HG02981 (cell line): ENCODE measurements at regions not wholly inside any gene's neighbourhood (a gene's known extent, or its start where the extent isn't known, plus 50 kb on each side); places are given as distances from the start of the nearest gene placed in this dataset.

Experiments
- ATAC-seq: cut with Tn5 transposase; IDR thresholded peaks from one replicate; pipeline ENCODE4 v1.9.1; 2021; ENCODE audit warnings: mild to moderate bottlenecking, moderate library complexity; ENCODE audit not compliant: unreplicated experiment

DNA sequence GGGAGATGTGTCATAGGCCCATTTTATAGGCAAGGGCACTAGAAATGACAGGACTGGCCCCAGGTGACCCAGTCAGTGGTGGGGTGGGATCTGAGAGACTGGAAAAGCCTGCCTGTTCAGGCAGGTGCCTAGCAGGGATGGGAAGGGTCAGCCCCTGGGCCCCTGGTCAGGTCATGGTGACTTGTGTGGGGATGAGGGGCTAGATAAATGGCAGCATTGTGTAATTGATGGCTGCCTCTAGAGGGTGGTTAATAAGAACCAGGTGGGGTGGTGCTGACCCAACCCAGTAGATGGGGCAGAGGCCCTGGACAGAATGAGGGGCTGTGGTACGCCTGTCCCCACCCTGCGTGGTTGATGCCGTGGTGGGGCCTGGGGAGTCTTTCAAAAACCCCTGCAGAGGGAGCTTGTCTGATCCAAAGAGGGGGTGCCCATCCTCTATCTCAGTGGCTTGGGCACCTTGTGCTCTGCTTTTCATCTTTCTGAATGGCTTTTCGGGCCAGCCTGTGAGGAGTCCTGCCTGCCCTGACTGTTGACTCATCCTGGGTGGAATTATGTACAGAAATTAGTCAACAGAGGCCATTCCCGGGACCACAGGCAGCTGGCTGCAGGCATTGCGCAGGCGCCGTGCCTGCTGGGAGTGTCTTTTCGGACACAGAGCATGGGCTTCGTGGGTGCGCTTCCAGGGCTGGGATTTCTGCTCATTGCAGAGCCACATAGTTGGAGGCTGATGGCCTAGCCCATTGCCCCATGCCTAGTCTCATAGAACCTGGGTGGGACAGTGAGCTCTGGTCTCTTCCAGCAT is 93.6 kb upstream of the PITX1 start:
- ATAC-seq, result no peak

DNA sequence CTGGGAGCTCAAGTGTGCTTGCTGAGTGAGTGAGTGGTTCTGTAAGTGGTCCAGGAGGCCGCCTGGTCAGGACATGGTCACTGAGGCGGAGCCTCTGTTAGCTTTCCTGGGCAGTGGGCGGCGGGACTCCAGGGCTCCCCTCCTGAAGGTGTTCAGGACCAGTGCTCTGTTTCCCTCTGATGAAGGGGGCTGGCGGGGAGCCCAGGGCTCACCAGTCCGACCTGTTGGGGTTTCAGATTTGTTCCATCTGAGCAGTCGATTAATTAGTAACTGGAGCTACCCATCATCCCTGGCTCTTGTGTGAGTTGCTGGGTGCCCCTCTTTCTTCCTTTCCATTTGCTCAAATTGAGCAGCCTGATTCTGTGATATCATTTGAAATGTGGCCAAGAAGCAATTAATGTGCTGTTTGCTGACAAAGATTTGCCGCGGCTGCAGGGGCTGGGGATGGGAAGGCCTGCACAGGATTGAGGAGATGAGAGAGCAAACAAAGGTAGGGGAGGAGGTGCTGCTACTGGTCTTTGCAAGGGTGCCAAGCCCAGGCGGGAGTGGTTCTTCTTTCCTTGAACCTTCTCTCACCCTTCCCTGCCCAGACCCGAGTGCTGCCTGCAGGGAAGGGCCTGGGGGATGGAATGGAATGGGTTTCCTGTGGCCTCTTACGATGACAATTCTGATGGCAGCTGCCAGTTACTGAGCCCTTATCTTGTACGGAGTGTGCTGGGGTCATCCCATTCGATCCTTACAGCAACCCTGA is 92.8 kb upstream of the PITX1 start:
- ATAC-seq, result no peak

DNA sequence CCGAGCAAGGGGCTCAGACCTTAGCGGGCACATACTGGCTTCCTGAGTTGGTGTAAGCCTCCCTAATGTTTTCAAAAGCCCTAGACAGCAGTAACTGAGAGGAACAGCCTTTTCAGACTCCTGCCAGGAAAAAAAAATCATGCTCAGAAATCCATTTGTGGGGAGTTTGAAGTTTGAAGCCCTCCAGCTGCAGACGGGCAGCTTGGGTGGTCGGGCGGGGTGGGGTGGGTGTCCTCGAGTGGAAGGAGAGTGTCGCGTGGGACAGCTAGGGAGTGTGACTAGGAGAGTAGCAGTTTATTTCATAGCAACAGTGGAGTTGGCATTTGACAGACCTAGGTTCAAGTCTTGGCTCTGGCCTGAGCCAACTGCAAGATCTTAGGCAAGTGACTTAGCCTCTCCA is 90.7 kb upstream of the PITX1 start:
- no peak for ATAC-seq

DNA sequence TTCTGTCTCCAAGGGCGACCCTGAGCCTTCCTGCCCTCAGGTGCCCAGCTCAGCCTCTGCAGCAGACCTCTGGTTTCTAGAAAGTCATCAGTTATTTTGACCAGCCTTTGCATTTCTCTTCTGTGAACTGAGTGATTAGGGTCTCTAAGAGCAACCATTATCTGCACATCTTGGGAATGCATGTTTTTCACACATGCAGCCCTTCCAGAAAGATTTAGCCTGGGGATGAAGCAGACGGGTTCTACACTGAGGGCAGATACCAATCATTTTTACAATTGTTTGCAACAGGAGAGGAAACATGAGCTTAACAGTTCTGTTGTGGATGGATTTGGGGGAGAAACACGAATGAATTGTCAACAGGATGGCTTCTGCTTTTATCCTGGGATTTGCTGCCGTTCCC is 90.1 kb upstream of the PITX1 start:
- no peak for ATAC-seq

DNA sequence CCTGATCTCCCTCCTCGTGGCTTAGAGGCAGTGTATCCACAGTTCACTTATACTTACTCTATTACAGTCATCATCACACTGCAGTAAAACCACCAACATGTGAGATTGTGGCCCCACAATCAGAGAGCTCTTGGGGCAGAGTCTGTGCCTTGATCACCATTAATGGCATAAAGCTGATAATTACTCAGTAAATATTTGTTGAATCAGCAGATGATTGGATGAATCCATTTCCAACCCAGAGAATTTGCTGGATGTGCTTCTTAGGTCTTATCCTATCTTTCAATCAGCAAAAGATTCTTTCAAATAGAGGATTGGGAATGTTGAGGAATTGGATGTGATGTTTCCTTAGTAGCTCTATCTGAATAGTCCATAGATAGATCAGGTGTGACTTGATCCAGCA is 88.8 kb upstream of the PITX1 start:
- ATAC-seq, result no peak

DNA sequence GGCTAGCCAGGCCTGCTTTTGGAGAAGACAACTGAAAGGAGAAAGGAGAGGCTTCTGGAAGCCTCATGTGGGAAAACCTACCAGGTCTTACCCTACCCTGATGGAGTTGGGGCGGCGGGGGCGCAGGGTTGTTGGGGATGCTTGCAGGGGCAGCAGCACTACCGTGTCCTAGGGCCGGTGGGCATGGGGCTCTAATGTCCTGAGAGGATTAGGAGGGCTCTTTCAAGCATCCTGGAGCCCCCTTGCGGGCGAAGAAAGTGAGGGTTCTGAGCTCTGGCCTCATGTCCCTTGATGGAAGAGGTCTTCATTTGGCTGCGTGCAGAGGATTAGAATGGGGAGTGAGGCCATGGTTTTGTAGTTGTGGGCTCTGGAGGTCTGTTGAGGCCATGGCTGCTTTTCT is 86.9 kb upstream of the PITX1 start:
- no peak for ATAC-seq

DNA sequence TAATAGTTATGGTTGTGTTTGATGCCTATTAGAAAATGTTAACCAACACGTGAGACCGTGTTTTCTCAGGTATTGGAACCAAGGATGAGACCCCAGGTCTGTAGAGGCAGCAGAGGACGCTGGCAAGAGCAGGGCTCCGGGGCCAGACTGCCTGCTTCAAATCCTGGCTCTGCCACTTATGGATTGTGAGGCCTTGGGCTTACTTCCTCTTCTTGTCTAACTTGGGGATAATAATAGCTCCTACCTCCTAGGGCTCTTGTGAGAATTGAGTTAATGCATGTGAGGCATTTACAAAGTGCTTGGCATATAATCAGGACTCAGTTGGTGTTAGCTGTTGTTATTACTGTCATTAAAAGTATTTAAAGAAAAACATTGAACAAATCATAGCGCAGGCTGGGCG is 85.5 kb upstream of the PITX1 start:
- ATAC-seq, result no peak

DNA sequence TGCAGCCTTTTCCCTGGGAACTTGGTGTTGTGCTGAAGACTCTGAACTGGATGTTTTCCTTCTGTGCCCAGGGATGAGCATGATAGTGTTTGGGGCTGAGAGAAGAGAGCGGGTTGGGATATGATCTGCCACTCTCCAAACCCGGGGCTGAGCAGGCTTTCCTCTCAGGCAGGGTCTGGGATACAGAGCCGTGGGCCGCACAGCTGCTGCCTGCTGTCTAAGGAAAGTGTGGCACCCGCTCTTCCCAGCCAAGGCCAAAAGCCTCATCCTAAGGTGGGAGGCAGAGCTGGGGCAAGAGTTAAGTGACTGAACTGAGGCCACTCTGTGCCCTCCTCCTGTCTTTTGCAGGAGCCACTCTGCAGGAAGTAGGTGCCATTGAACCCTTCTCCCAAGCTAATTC is 83.6 kb upstream of the PITX1 start:
- no peak for ATAC-seq

DNA sequence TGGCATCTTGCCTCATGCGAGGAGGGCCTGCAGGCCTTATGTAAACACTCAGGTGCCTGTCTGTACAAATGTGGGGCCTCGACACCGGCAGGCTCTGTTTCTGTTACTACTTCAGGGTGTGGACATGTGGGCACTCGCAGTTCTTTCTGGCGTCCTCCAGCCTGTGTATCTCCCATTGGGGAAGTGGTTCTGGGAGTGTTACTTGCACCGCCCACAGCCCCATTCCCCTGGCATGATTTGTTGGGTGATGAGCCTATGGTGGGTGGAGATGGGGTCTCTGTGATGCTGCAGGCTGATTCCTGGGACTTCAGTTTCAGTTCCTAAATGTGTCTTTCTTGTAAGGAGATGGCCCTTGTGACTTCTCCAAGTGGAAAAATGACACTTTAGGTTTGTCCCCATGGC is 82.1 kb upstream of the PITX1 start:
- no peak for ATAC-seq

DNA sequence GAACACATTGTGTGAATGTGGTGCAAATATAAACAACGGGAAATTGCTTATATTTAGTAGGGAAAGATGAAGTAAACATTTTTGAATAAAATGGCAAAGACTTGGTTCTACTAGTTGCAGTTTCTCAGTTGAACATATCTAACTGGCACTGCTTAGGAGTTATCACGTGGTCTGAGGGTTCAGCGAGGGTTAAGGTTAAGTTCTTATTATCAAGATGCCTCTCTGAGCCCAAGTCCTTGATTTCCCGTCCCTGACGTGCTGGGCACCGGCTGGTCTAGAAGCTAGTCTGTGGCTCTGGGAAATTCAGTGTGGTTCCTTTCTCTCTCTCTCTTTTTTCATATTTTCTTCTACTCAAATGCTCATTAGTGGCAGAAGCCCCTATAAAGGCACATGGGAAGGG is 81.6 kb upstream of the PITX1 start:
- ATAC-seq, result no peak

DNA sequence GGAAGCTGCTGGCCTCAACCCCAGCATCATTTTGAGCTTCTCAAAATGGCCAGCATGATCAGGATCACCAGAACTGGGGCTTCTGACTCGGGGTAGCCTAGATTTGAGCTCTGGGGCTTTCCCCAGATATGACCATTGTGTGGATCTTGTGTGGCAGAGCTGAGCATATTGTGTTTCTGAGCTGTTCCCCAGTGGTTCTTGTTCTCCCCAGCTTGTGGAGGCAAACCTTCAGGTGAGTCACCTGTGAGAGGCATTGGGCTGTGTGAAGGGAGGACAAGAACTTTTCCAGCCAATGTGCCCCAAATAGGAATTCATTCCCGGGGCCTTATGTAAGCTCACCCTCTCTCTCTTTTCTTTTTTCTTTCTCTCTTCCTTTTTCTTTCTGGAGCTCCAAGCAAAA is 80.7 kb upstream of the PITX1 start:
- no peak for ATAC-seq

DNA sequence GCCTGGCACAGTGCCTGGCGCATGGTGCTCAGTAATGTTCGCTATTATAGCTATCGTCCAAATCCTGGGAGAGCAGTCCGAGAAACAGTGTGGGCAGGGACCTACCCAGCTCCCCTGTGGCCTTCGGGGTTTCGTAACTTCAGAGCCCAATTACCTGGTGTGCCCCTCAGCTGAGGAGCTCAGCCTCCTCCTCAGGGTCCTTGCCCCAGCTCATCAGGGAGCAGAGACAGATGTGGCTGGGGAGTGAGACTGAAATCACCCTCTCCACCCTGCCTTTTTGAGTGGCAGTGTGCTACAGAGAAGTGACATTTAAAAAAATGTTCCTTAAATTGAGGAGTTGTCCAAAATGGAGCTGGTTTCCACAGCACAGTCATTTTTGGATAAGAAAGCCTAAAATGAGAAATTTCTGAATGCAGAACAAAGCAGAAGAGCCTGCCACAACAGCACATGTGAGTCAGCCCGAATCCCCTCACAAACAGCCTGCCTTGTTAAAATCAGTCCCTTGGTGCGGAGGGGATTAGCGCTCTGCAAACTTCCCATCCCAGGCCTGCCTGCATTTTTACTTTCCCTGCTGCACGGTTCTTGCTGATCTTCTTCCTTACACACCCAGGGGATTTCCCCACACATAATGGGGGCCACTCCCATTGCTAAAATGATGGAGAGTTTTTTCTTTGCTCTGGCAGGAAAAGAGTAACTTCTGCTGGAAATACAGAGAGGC is 78.1 kb upstream of the PITX1 start:
- no peak for ATAC-seq

DNA sequence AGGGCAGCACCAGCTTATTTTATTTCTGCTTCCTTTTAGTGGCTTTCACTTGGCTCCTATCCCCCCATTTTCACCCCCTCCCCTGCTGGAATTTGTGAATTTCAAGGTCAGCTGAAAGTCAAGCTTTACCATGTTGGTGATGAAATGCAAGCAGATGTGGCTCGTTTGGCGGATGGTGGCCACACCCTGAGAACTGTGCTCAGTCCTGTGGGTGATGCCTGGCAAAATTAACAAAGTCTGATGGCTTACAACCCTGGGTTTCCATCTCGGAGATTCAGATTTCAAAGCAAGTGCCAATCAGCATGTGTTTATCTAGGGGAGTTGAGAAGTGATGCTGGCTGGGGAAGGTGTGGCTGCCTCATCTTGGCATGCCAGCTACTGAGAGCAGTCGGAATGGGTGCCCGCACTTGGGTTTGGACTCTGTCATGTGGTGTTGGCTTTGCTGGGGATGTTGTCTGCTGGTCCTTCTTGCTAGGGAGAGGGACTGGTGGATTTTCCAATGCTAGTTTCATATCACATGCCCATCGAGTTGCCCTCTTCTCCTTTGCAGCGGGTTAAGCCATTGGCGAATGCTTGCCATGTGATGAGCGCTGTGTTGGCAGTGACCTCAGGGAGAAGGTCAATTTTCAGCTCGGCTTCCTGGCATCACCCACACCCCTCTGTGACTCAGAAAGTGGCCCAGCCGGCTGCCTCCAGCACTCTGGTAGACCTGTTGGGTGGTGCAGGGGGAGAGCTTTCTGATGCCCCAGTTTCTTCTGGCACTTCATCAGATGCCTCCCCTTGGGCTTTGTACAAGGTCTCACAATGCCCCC is 77.0 kb upstream of the PITX1 start:
- no peak for ATAC-seq

DNA sequence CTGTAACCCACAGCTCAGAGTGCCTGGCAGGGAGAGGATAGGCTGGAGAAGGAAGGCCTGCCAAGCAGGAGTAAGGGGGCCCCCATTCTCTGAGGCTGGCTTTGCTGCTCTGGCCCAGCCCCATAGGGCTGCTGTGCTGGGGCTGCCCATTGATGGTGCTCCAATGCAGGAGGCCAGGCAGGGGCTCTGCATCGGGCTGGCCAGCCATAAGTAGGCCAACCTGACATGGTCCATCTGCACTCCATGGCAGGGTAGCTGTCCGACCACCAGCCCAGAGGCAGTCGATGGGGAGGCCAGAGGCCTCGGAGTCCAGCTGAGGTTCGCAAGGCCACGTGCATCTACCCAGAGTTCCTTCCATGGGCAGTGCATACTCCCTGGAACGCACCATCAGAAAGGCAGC is 75.0 kb upstream of the PITX1 start:
- ATAC-seq, result no peak

DNA sequence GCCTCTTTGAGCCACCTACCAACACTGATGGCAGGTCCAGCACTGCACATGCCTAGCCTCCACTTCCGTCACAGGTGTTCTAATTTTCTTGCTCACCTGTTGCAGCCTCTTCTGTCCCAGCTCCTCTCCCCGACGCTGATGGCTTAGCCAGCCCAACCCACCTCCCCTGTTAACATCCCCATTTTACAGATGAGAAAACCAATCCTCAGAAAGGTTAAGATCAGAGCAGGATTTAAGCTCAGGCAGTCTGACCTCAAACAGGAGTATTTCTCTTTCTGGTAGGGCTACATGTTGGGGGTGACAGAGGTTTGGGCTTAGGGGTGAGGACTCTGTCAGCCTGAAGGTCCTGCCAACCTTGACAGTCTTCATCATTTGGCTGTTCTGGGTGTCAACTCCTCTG is 74.5 kb upstream of the PITX1 start:
- no peak for ATAC-seq

DNA sequence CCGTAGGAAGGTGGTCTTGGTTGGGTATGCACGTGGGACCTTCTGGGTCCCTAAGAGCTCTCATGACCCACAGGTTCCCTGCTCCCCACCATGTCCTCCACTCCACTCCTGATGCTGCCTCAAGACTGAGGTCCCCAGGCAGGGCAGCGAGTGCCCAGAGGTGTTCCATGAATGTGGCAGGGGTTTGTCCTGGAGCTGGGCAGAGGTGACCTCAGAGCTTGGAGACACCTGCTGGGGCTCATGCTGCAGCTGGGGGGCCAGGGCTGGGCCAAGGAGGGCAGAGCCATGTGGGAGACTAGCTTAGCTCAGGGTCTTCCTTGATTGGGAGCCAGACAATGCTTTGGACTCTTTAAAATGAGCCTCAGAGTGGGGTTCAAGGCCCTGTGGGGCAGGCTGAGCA is 74.0 kb upstream of the PITX1 start:
- ATAC-seq, result no peak

DNA sequence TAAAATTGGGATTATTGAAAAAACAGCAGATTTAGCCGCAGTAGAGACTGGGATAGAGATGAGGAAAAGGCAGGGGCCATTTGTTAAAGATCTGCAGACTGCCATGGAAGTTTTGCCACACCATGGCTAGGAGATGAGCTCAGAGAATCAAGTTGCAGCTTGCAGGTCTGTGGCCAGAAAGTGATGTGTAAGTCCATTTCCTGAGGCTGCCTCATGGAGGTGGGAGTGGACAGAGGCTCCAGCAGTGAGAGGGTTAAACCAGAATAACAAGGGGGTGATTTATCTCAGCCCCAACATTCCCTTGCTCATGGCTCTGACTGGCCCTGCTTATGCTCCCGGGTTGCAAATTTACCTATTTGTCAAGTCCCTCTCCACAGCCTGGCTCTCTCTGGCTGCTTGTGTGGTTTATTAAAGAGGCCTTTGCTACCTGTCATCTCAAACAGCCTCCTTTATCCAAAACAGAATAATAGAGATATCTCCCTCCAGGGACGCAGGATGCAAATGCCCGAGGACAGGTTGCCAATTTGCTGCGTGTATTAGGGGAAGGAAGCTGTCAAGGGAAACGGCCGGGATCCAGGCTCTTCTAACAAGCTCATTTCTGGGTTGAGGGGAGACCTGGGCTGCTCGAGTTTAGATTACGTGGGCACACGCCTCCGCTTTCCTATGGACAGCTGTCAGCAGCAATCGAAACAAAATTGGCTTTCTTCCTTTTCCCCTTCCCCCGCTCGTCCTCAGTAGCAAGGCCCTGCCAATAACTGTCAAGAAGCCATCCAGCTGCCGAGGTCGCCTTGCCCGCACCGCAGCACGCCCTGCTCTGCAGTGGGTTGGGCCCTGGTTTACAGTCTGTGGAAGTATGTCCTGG is 72.8 kb upstream of the PITX1 start:
- ATAC-seq, result no peak

DNA sequence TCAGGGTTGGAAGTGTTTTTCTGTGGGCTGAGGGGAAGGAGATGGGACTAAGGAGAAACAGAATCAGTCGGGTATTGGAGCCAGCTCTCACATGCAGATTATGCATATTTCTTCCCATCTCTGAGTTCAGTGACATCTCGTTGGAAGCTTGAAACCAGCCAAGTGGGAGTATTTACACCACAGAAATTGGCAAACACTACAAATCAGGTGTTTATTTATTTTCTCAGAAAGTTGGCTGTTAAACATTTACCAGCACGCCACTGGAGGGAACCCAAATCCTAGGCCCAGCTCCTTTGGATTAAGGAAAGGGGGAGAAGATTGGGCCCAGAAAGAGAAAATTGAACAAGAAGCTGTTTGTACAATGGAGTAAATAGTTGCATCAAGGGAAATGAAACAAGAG is 72.1 kb upstream of the PITX1 start:
- ATAC-seq, result no peak

DNA sequence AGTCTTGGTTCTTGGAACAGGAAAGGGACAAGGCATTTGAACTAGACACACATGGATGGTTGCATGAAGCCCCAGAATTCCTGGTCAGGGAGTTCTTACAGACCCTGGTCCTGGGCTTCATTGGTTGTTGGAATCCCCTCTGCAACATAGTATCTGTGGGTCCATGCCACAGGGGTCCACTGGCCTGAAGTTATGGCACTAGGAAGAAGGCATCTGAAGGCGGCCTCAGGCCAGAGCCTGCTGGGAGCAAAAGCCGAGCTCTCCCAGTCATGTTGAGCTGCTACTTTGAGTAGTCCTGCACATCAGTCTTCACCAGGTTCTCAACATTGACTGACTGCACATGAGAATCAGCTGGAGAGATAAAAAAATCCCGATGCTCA is 71.1 kb upstream of the PITX1 start:
- no peak for ATAC-seq

DNA sequence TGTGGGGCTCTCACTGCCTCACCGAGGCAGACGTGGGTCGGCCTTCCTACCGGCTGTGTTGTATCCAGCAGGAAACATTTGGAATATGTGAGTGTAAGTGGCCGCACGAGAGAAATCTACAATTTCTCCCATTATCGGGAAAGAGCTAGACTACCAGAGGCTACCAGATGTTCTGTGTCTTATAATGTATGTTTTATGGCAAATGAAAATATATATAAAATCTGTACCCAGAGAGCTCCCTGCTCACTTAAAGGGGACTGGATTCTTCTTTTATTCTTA is 69.5 kb upstream of the PITX1 start:
- no peak for ATAC-seq
